IMR-90 (cell line): ENCODE measurements at regions not wholly inside any gene's neighbourhood (a gene's known extent, or its start where the extent isn't known, plus 50 kb on each side); places are given as distances from the start of the nearest gene placed in this dataset.

Experiments
- ATAC-seq: fragments of 200-7000 bp; cut with Tn5 transposase; 2 replicates; pipeline ENCODE4 v1.9.1; 2020; ENCODE audit warnings: low read depth, mild to moderate bottlenecking, moderate library complexity
- BruUV-seq: library from RNA; stranded (reverse); fragments of 400-500 nt; replicated peaks from 2 replicates; lab custom pipeline; 2021; lab: Mats Ljungman, UMichigan
- CTCF ChIA-PET: fragments of 300-600 bp; formaldehyde crosslinking; extraction: SDS; loops from one replicate; lab custom pipeline; 2021; ENCODE audit warnings: antibody characterized with exemption; lab: Yijun Ruan, JAX
- POLR2A ChIA-PET: fragments of 300-600 bp; sonication (Branson Sonifier 250); formaldehyde crosslinking; loops from one replicate; lab custom pipeline; 2022; ENCODE audit warnings: antibody characterized with exemption; ENCODE audit not compliant: unreplicated experiment; lab: Charles Lee
- DNase-seq: peaks from one replicate; pipeline ENCODE4 v3.0.0; 2013
- H2AFZ ChIP-seq: replicated peaks from 2 replicates; pipeline ENCODE3; 2013; ENCODE audit warnings: low read length, mild to moderate bottlenecking; ENCODE audit not compliant: poor library complexity
- H2AK5ac ChIP-seq: 2 replicates; pipeline ENCODE4 v1.6.1; 2013; ENCODE audit warnings: low read depth, low read length, inconsistent platforms
- H2AK9ac ChIP-seq: replicated peaks from 2 replicates; pipeline ENCODE3; 2013; ENCODE audit warnings: mild to moderate bottlenecking, low read depth, low read length, moderate library complexity; ENCODE audit not compliant: poor library complexity
- H2BK120ac ChIP-seq: 2 replicates; pipeline ENCODE4 v1.6.1; 2013; ENCODE audit warnings: low read depth, low read length, inconsistent platforms
- H2BK15ac ChIP-seq: 3 replicates; pipeline ENCODE4 v1.6.1; 2013; ENCODE audit warnings: low read depth, low read length, inconsistent platforms
- H2BK20ac ChIP-seq: 2 replicates; pipeline ENCODE4 v1.6.1; 2013; ENCODE audit warnings: low read depth, mild to moderate bottlenecking, inconsistent platforms, low read length, moderate library complexity
- H2BK5ac ChIP-seq: 2 replicates; pipeline ENCODE4 v1.6.1; 2013; ENCODE audit warnings: mild to moderate bottlenecking, low read depth, low read length, inconsistent platforms; ENCODE audit not compliant: poor library complexity, severe bottlenecking
- H3K14ac ChIP-seq: replicated peaks from 2 replicates; pipeline ENCODE4 v1.6.1; 2013; ENCODE audit warnings: low read depth, low read length, inconsistent platforms
- H3K18ac ChIP-seq: 2 replicates; pipeline ENCODE4 v1.6.1; 2013; ENCODE audit warnings: low read depth, low read length, control low read depth
- H3K23ac ChIP-seq: 2 replicates; pipeline ENCODE4 v1.6.1; 2013; ENCODE audit warnings: low read depth, low read length, inconsistent platforms
- H3K27ac ChIP-seq: 2 replicates; pipeline ENCODE4 v1.5.1; 2013; ENCODE audit warnings: mild to moderate bottlenecking, control low read depth, low read length; ENCODE audit not compliant: insufficient read depth
- H3K27me3 ChIP-seq: 2 replicates; pipeline ENCODE4 v1.6.1; 2013; ENCODE audit warnings: low read length; ENCODE audit not compliant: control insufficient read depth, insufficient read depth
- H3K36me3 ChIP-seq: 2 replicates; pipeline ENCODE4 v1.6.1; 2013; ENCODE audit warnings: low read length, mixed read lengths; ENCODE audit not compliant: control insufficient read depth, insufficient read depth
- H3K4ac ChIP-seq: 2 replicates; pipeline ENCODE4 v1.6.1; 2013; ENCODE audit warnings: low read depth, low read length, inconsistent platforms
- H3K4me1 ChIP-seq: 2 replicates; pipeline ENCODE4 v1.6.1; 2013; ENCODE audit warnings: low read length, mixed read lengths; ENCODE audit not compliant: control insufficient read depth, insufficient read depth
- H3K4me2 ChIP-seq: 2 replicates; pipeline ENCODE4 v1.6.1; 2013; ENCODE audit warnings: low read depth, mild to moderate bottlenecking, control low read depth, low read length, moderate library complexity
- H3K4me3 ChIP-seq: 2 replicates; pipeline ENCODE4 v1.5.1; 2013; ENCODE audit warnings: low read depth, mild to moderate bottlenecking, control low read depth, low read length, moderate library complexity; ENCODE audit not compliant: insufficient read depth
- H3K56ac ChIP-seq: 2 replicates; pipeline ENCODE4 v1.6.1; 2013; ENCODE audit warnings: low read length, inconsistent platforms; ENCODE audit not compliant: insufficient read depth; ENCODE audit errors: extremely low read depth
- H3K79me1 ChIP-seq, 2 experiments: 2 replicates each; pipeline ENCODE4 v1.6.1; 2013; ENCODE audit warnings: low read length in 2 of 2, inconsistent platforms in 1 of 2, low read depth in 1 of 2
- H3K9ac ChIP-seq: 2 replicates; pipeline ENCODE4 v1.6.1; 2013; ENCODE audit warnings: low read depth, low read length, control low read depth
- H3K9me1 ChIP-seq: 2 replicates; pipeline ENCODE4 v1.6.1; 2013; ENCODE audit warnings: low read length, inconsistent platforms; ENCODE audit not compliant: insufficient read depth
- H3K9me3 ChIP-seq: 2 replicates; pipeline ENCODE4 v1.6.1; 2013; ENCODE audit warnings: low read length; ENCODE audit not compliant: control insufficient read depth, insufficient read depth
- H4K20me1 ChIP-seq: 2 replicates; pipeline ENCODE4 v1.6.1; 2013; ENCODE audit warnings: low read length, inconsistent platforms; ENCODE audit not compliant: insufficient read depth
- H4K5ac ChIP-seq: 2 replicates; pipeline ENCODE4 v1.6.1; 2013; ENCODE audit warnings: mild to moderate bottlenecking, low read depth, low read length, control low read depth
- H4K8ac ChIP-seq, 2 experiments: 2 replicates each; pipeline ENCODE4 v1.6.1; 2013; ENCODE audit warnings: low read depth in 2 of 2, low read length in 2 of 2, control low read depth in 1 of 2, inconsistent platforms in 1 of 2
- H4K91ac ChIP-seq: 2 replicates; pipeline ENCODE4 v1.6.1; 2013; ENCODE audit warnings: low read depth, low read length, inconsistent platforms; ENCODE audit not compliant: insufficient read depth
- BHLHE40 ChIP-seq: fragments of 150-350 bp; IDR thresholded peaks from 2 replicates; pipeline ENCODE4 v1.6.1; 2016; ENCODE audit warnings: mild to moderate bottlenecking, low read depth, low read length
- CEBPB ChIP-seq: IDR thresholded peaks from 2 replicates; pipeline ENCODE4 v1.6.1; 2012; ENCODE audit warnings: low read depth, low read length, improper control_type of control experiment
- CHD1 ChIP-seq: IDR thresholded peaks from 2 replicates; pipeline ENCODE4 v1.6.1; 2012; ENCODE audit warnings: low read depth, low read length, improper control_type of control experiment
- FOS ChIP-seq: fragments of 150-350 bp; IDR thresholded peaks from 2 replicates; pipeline ENCODE4 v1.6.1; 2016; ENCODE audit warnings: low read depth, low read length
- MAFK ChIP-seq: IDR thresholded peaks from 2 replicates; pipeline ENCODE4 v1.6.1; 2012; ENCODE audit warnings: low read depth, low read length, improper control_type of control experiment
- MAZ ChIP-seq: IDR thresholded peaks from 2 replicates; pipeline ENCODE4 v1.6.1; 2012; ENCODE audit warnings: low read depth, mild to moderate bottlenecking, low read length, improper control_type of control experiment, moderate library complexity, borderline replicate concordance
- MXI1 ChIP-seq: IDR thresholded peaks from 2 replicates; pipeline ENCODE4 v1.6.1; 2012; ENCODE audit warnings: low read depth, mild to moderate bottlenecking, low read length, moderate library complexity, borderline replicate concordance
- NFE2L2 ChIP-seq: fragments of 150-350 bp; IDR thresholded peaks from 2 replicates; pipeline ENCODE4 v1.6.1; 2016; ENCODE audit warnings: low read depth, mild to moderate bottlenecking, low read length
- POLR2A ChIP-seq: IDR thresholded peaks from 2 replicates; pipeline ENCODE4 v1.6.1; 2012; ENCODE audit warnings: mild to moderate bottlenecking, low read depth, low read length
- RAD21 ChIP-seq: IDR thresholded peaks from 2 replicates; pipeline ENCODE4 v1.6.1; 2012; ENCODE audit warnings: low read length, improper control_type of control experiment
- RCOR1 ChIP-seq: IDR thresholded peaks from 2 replicates; pipeline ENCODE4 v1.6.1; 2012; ENCODE audit warnings: mild to moderate bottlenecking, low read length, improper control_type of control experiment; ENCODE audit not compliant: insufficient replicate concordance
- RFX5 ChIP-seq: IDR thresholded peaks from 2 replicates; pipeline ENCODE4 v1.8.0; 2012; ENCODE audit warnings: low read depth, mild to moderate bottlenecking, low read length, moderate library complexity
- SMC3 ChIP-seq: fragments of 150-350 bp; IDR thresholded peaks from 2 replicates; pipeline ENCODE4 v1.6.1; 2016; ENCODE audit warnings: low read depth, mild to moderate bottlenecking, antibody characterized with exemption, low read length, moderate library complexity
- WGBS, 2 experiments: methylation state at CpG; one replicate each; pipeline versions ENCODE4 v1.1.5 to v1.1.7; 2013; ENCODE audit warnings: missing lambda C conversion rate in 2 of 2; ENCODE audit not compliant: insufficient read length in 1 of 2; ENCODE audit errors: extremely low coverage in 2 of 2; 5-methylcytosine and 5-hydroxymethylcytosine counted together
- dilution Hi-C: fragments of 300-500 bp; cut with HindIII; formaldehyde crosslinking; loops from one replicate; pipeline ENCODE4 v1.14.3; 2018; ENCODE audit warnings: low sequenced_read_pairs; ENCODE audit not compliant: unreplicated experiment
- in situ Hi-C: fragments of 300-500 bp; cut with MboI; formaldehyde crosslinking; loops from 3 replicates; pipeline ENCODE4 v1.14.3; 2019; ENCODE audit warnings: low sequenced_read_pairs, inconsistent platforms, mixed read lengths
- intact Hi-C: fragments of 100-400 bp; cut with micrococcal nuclease; formaldehyde crosslinking; loops from 2 replicates; pipeline ENCODE4 v1.10.0; 2022
- TF ChIP-seq, protein P1 (sequence below): fragments of 150-350 bp; IDR thresholded peaks from 2 replicates; pipeline ENCODE4 v1.6.1; 2016; ENCODE audit warnings: low read depth, mild to moderate bottlenecking, low read length, moderate library complexity, borderline replicate concordance
- TF ChIP-seq, protein P2 (sequence below): fragments of 150-350 bp; IDR thresholded peaks from 2 replicates; pipeline ENCODE4 v1.6.1; 2017; ENCODE audit warnings: mild to moderate bottlenecking, antibody characterized with exemption, low read length, low read depth
- TF ChIP-seq, protein P3 (sequence below): conservative IDR thresholded peaks from 2 replicates; pipeline ENCODE4 v1.5.1; 2012; ENCODE audit warnings: mild to moderate bottlenecking, low read depth, low read length, improper control_type of control experiment

DNA sequence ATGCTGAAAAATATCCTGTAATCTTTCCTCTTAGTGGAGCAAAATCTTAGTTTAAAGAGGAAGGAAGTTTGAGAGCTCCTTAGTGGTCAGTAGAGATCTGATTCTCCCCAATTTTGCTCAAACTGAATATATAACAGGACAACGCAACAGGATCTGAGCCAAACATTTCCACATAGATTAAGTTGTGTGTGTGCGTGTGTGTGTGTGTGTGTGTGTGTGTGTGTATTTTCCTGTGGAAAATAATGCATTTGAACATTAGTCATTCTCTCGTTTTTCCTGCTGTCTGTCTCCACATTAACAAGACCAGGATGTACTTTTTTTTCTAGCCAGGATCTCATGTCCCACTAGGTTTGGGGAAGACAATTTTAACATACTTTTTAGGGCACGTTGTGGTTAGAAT lies 312.1 kb upstream of the CDH18 start:
- H2BK120ac ChIP-seq = no peak overlapping the region
- dilution Hi-C loops = no loop called here
- H2BK20ac ChIP-seq = no peak overlapping the region
- no CpG with 5 or more reads among the region's 4 CpGs for WGBS, 2 experiments
- H4K20me1 ChIP-seq = no peaks in the 10 kb centered on the region
- in situ Hi-C loops = no loop called here
- H2BK15ac ChIP-seq = no peak overlapping the region
- H3K9me3 ChIP-seq = peaks cover 2% of the 10 kb centered on the region
- H4K8ac ChIP-seq = no peak overlapping the region
- H3K4ac ChIP-seq = no peak overlapping the region
- TF ChIP-seq POLR2A (no peak), CEBPB (no peak), RAD21 (no peak), BHLHE40 (no peak), RCOR1 (no peak), RFX5 (no peak), NFE2L2 (no peak), MXI1 (no peak), SMC3 (no peak), CHD1 (no peak), MAFK (no peak), MAZ (no peak), FOS (no peak)
- TF ChIP-seq, protein P1, sequence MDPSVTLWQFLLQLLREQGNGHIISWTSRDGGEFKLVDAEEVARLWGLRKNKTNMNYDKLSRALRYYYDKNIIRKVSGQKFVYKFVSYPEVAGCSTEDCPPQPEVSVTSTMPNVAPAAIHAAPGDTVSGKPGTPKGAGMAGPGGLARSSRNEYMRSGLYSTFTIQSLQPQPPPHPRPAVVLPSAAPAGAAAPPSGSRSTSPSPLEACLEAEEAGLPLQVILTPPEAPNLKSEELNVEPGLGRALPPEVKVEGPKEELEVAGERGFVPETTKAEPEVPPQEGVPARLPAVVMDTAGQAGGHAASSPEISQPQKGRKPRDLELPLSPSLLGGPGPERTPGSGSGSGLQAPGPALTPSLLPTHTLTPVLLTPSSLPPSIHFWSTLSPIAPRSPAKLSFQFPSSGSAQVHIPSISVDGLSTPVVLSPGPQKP = no peak
- TF ChIP-seq, protein P2, sequence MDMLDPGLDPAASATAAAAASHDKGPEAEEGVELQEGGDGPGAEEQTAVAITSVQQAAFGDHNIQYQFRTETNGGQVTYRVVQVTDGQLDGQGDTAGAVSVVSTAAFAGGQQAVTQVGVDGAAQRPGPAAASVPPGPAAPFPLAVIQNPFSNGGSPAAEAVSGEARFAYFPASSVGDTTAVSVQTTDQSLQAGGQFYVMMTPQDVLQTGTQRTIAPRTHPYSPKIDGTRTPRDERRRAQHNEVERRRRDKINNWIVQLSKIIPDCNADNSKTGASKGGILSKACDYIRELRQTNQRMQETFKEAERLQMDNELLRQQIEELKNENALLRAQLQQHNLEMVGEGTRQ = no peak
- TF ChIP-seq, protein P3, sequence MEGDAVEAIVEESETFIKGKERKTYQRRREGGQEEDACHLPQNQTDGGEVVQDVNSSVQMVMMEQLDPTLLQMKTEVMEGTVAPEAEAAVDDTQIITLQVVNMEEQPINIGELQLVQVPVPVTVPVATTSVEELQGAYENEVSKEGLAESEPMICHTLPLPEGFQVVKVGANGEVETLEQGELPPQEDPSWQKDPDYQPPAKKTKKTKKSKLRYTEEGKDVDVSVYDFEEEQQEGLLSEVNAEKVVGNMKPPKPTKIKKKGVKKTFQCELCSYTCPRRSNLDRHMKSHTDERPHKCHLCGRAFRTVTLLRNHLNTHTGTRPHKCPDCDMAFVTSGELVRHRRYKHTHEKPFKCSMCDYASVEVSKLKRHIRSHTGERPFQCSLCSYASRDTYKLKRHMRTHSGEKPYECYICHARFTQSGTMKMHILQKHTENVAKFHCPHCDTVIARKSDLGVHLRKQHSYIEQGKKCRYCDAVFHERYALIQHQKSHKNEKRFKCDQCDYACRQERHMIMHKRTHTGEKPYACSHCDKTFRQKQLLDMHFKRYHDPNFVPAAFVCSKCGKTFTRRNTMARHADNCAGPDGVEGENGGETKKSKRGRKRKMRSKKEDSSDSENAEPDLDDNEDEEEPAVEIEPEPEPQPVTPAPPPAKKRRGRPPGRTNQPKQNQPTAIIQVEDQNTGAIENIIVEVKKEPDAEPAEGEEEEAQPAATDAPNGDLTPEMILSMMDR = no peak
- H3K4me1 ChIP-seq = no peaks in the 10 kb centered on the region
- no peak overlapping the region for H2BK5ac ChIP-seq
- no peak overlapping the region for H3K18ac ChIP-seq
- no peak overlapping the region for H2AK9ac ChIP-seq
- H3K27ac ChIP-seq = no peak overlapping the region
- no peak overlapping the region for H3K14ac ChIP-seq
- H3K23ac ChIP-seq = no peak overlapping the region
- H2AK5ac ChIP-seq = no peak overlapping the region
- no peak overlapping the region for H3K56ac ChIP-seq
- no peaks in the 10 kb centered on the region for H3K36me3 ChIP-seq
- H3K4me2 ChIP-seq = no peak overlapping the region
- no peak for ATAC-seq
- no peaks in the 10 kb centered on the region for H3K79me1 ChIP-seq
- H3K9ac ChIP-seq = no peak overlapping the region
- BruUV-seq = no TSS peak
- POLR2A ChIA-PET = no interaction called here
- no peaks in the 10 kb centered on the region for H3K9me1 ChIP-seq
- H2AFZ ChIP-seq = no peak overlapping the region
- intact Hi-C loops = no loop called here
- H4K5ac ChIP-seq = no peak overlapping the region
- CTCF ChIA-PET = no interaction called here
- no peak for DNase-seq
- H3K4me3 ChIP-seq = no peak overlapping the region
- no peak overlapping the region for H4K91ac ChIP-seq
- no peaks in the 10 kb centered on the region for H3K27me3 ChIP-seq
